HG02885 (cell line): ENCODE measurements at regions not wholly inside any gene's neighbourhood (a gene's known extent, or its start where the extent isn't known, plus 50 kb on each side); places are given as distances from the start of the nearest gene placed in this dataset.
A peak's percentile ranks its signal among the peaks of the same experiment; 100 is the strongest.
"Not testable (repeated sequence)": the region's sequence is repeated elsewhere in the genome, so short reads cannot be mapped to it uniquely, and the experiment has no call there.

Source experiments
- ATAC-seq: cut with Tn5 transposase; IDR thresholded peaks from one replicate; pipeline ENCODE4 v1.9.1; 2021; ENCODE audit warnings: mild to moderate bottlenecking; ENCODE audit not compliant: unreplicated experiment, poor library complexity

DNA sequence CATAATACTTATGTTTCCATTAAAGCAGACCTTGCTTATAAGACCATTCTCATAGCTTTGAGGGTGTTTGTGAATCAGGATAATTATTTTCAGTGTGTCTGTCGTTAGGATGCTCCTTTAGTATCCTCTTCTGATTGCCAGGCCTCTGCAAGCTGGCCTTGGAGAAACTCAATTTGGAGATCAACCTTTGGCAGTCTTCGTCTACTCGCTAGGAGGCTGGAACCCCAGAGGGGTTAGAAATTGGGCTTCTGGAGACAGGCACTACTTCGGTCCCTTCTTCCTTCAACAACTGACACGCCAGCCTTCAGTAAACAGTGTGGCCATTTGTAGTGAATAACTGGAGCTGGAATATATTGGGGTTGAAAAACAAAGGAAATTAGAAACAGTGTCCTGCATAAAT is 100.8 kb upstream of the CITED2 start:
- no peak for ATAC-seq

GRCh38 chr6:139474145-139475108 is 100.0 kb upstream of the CITED2 start:
- peak; percentile 71 for ATAC-seq

GRCh38 chr6:139473731-139474130 is 99.3 kb upstream of the CITED2 start:
- ATAC-seq, result no peak

GRCh38 chr6:139473231-139473701 is 98.8 kb upstream of the CITED2 start:
- no peak for ATAC-seq

- no peak for ATAC-seq
Measured at GRCh38 chr6:139472351-139473015, 98.0 kb upstream of the CITED2 start.

DNA sequence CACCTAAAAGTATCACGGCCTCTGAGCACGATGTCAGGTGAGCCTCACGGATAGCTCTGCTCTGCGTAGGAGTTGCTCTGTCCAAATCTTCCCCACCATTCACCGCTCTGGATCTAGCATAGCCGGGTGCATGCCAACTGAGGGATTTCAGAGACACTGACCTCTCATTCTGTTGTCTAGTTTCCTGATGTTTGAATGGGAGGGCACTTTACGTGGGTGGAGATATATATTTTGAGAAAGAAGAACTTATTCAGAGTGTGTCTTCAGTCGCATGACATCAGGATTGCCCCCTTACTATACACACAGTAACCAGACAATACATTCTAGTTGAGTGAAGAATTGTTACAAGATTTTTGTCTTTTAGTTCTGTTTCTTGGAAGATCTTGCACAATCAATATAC is 96.5 kb upstream of the CITED2 start:
- ATAC-seq, result no peak

DNA sequence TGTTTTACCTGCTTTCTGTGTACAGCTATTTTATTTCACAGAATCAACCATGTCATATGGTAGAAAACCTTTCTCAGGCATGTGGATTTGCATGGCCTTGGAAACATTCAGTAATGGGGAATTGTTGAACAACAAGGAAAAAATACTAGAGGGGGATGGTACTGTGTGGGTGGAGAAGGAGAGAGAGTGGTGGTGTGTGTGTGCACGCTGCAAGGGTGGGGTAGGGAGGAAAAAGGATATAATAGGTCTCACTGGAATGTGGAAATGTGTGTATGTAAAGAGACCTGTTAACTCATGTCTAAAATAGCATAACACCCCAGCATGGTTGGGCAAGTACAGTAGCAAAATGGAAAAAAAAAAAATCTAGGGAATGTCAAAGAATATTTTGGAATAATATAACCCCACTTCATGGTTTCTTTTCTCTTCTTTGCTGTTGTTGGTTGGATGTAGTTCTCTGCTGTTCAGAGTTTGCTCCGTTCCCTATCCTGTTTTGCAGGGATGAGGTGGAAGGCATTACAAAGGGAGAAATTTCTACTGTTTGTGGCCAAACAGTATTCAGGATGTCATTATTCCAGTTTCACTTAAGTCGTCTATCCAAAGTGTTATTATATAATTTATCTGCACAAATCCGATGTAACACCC is 93.9 kb upstream of the CITED2 start:
- no peak for ATAC-seq

GRCh38 chr6:139457476-139457875 is 83.0 kb upstream of the CITED2 start:
- no peak for ATAC-seq

DNA sequence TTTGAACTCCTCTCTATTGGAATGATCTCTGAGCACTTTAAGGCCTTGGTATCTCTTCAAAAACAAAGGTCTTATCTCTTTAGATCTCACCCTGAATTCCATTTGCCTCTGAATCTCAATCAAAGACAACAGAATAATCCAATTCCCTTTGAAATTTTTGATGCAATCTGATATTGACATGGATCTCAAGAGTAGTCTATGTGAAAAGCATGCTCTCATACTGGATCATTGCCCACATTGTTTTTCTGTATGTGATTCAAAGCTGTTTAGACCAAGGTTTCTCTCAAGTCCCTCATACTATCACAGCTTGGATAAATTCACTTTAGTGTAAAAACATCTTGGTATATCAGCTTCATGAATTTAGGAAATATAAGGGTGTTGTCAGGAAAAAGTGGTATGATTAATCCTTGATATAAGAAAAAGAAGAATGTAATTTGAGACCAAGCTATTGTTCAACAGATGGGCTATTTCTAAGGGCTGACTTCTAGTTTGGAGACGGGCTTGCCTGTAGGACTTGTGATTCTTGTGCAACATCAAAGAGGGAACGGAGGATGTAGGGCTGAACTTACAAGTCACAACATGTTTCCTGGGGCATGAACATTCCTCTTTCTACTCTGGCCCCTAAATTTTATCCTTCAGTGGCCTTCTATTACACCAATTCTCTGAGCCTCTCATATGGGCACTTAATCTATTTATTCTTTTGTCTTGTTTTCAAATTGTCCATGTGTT is 77.9 kb upstream of the CITED2 start:
- ATAC-seq, result no peak

DNA sequence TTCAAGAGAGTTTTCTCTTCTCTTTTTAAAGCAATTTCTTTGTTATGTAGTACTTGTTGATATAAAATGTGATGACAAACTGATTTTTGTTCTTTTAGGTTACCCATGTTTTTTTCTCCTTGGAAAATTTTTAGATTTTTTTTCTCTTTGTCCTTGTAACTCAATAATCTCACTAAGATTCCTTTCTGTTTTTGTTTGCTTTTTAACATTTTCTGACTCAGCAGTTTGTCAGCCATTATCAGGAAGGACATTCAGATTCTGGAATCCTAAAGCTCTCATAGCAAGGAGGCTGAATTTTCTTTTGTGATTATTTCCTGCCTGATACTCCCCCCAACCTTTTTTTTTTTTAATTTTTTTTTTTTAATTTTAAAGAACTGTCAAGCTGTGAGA is 75.2 kb upstream of the CITED2 start:
- no peak for ATAC-seq

DNA sequence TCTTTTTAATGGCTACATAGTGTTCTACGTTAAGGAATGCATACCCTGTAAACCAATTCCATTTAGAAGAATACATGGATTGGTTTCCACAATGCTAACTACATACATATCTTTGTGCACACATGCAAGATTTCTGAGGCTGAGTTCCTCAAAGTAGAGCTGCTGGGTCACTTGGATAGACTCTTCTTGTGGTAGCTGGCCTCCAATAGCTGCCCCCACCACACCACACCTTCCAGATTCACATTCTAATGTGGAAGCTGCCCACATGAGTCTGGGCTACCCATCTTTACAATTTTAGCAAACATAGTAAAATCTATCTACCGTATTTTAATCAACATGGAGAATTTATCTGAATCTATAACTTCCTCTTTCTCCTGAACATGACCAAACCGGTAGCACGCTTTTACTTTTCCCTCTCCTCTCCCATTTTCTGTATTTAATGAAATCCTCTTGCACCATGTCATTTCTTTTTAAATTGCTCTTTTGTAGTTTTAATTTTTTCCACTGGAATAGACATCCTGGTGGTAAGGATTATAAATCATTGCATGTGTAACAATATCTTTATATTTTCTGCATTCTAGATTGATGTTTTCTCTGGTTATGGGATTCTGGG is 74.7 kb upstream of the CITED2 start:
- ATAC-seq, result no peak

DNA sequence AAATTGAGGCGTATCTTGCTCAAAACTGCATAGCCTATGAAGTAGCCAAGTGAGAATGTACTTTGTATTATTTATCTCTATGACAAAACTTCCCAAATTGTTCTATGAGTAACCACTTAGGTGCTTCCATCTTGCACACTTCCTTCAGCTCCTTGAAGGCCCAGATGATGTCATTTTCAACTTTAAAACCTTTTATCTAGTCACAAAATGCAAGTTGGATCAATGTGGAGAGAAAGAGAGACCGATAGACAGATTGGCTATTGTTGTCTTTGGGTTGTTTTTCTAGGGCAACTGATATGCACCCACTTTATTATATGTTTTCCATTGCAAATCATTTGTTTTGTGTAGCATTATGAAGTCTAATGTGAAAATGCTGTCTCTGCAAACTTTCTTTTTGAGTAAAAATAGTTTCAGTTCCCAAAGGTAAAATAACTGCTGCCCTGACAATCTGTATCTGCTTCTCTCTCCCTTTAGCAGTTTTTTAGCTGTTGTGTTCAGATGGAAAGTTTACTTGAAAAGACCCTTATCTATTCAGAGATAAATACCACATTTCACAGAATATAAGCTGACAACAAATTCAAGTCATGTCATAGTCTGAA is 73.7 kb upstream of the CITED2 start:
- peak; percentile 96 for ATAC-seq

- no peak for ATAC-seq
Measured at GRCh38 chr6:139447656-139447975, 73.2 kb upstream of the CITED2 start.

DNA sequence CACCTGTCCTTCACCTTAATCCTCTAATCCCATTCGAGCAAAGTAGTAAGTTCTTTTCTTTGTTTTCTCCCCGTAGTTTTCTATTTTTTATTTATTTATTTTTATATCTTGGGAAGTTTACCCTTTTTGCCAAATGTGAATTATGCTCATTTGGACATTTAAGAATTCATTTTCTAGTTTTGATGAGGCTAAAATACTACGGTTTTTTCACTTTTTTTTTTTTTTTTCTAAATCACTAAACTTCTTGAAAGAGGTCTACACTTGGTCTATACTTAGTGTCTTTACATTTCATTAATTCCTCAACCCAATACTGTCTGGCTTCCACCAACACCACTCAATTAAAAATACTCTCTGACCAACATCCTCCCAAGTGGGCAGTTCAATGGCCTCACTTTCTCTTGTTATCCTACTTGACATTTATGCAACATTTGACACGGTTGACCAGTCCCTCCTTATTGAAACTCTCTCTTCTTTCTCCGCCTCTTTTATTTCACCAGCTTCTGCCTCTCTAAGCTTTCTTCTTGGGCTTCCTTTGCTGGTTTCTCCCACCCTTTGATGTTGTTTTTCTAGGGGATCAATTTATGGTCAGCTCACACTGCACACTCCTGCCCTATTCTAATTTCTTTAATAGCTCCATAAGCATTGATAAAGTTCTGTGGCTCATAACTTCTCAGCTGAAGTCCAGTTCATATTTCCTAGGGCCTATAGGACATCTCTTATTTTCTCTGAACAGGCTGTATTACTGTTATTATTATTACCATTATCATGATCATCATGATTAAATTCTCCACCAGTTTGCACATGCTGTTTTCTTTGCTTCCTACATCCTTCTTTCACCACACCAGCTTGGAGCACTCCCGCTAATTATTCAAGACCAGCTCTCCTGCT is 72.6 kb upstream of the CITED2 start:
- no peak for ATAC-seq

DNA sequence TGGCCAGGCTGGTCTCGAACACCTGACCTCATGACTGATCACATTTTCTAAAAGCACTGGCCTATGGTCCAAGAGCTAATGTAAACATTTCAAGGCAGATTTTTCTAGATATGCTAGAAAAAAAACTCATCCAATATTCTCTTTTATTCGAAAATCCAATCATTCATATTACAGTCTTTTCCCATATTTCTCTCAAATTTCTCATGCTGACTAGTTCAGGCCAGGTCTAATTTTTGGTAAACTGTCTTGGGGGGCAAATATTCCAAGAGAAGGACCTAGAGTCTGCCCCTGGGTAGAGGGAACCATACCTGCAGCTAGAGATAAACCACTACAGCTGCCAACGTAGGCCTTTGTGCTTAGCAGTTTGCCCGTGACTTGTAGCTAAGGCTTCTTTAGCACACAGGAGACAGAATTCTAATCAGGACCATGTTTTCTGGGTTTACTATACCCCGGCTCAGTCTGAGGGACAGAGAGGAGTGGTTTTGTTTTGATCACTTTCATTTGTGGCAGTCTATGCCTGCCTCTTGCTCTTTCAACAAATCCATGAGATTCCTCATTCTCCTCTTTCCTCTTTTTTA is 71.8 kb upstream of the CITED2 start:
- ATAC-seq, result no peak

GRCh38 chr6:139444273-139444787 is 69.9 kb upstream of the CITED2 start:
- not testable (repeated sequence) for ATAC-seq

- no peak for ATAC-seq
Measured at GRCh38 chr6:139443231-139444112, 69.0 kb upstream of the CITED2 start.
